ENCODE measurements at regions not wholly inside any gene's neighbourhood (a gene's known extent, or its start where the extent isn't known, plus 50 kb on each side); places are given as distances from the start of the nearest gene placed in this dataset.
"Not testable (repeated sequence)": the region's sequence is repeated elsewhere in the genome, so short reads cannot be mapped to it uniquely, and the experiment has no call there.

- Histone ChIP-seq H3K4me3 (no peak overlapping the region), H3K27ac (peak overlapping the region in 3 of 4 donors; percentile 44 to 65 (median 60)), H3K36me3 (no peaks in the 10 kb centered on the region), H3K9me3 (no peaks in the 10 kb centered on the region), H3K4me1 (peaks cover 0 to 35% (median 26%) of the 10 kb centered on the region in 3 donors), H3K27me3 (peaks cover 16% of the 10 kb centered on the region)
- ATAC-seq = no peak
- no peak for TF ChIP-seq EP300 (IDR thresholded peaks at IDR 0.05)
- peak; percentile 18 for TF ChIP-seq POLR2AphosphoS5 (IDR thresholded peaks at IDR 0.05)
- 0 to 19% methylated on average over 2 to 8 of the region's 11 CpGs for WGBS, 2 donors (ENCODE audit: low coverage in 1 of 2)
Observed at GRCh38 chr1:30083800-30084464, 639.5 kb downstream of the MATN1 start.

- no peak for ATAC-seq
- 66 to 76% methylated on average over 5 to 6 of the region's 6 CpGs for WGBS, 2 donors (ENCODE audit: low coverage in 1 of 2)
- H3K9me3 ChIP-seq = no peaks in the 10 kb centered on the region
- peaks cover 0 to 35% (median 26%) of the 10 kb centered on the region in 3 donors for H3K4me1 ChIP-seq
- TF ChIP-seq EP300 (IDR thresholded peaks at IDR 0.05) = no peak
- no peak for TF ChIP-seq CTCF (IDR thresholded peaks at IDR 0.05)
- TF ChIP-seq POLR2A (IDR thresholded peaks at IDR 0.05) = no peak
- no peak for TF ChIP-seq POLR2AphosphoS5 (IDR thresholded peaks at IDR 0.05)
- no peak overlapping the region for H3K4me3 ChIP-seq
- no peaks in the 10 kb centered on the region for H3K36me3 ChIP-seq
- no peak overlapping the region for H3K27ac ChIP-seq
- peaks cover 13% of the 10 kb centered on the region for H3K27me3 ChIP-seq
Observed at GRCh38 chr1:30081379-30082102, 641.8 kb downstream of the MATN1 start.

- H3K4me1 ChIP-seq, H3K9me3 ChIP-seq, H3K27me3 ChIP-seq, H3K27ac ChIP-seq, ATAC-seq, H3K36me3 ChIP-seq, H3K4me3 ChIP-seq: not testable (repeated sequence)
Observed at GRCh38 chr1:30075916-30076315, 647.5 kb downstream of the MATN1 start.

- peaks cover 0 to 4% (median 0%) of the 10 kb centered on the region in 3 donors for H3K9me3 ChIP-seq
- TF ChIP-seq POLR2A (IDR thresholded peaks at IDR 0.05) (no peak), CTCF (IDR thresholded peaks at IDR 0.05) (no peak), POLR2AphosphoS5 (IDR thresholded peaks at IDR 0.05) (no peak), EP300 (IDR thresholded peaks at IDR 0.05) (no peak)
- H3K27ac ChIP-seq = no peak overlapping the region
- peaks cover 19% of the 10 kb centered on the region for H3K27me3 ChIP-seq
- H3K4me3 ChIP-seq = no peak overlapping the region
- 82 to 83% methylated on average over 2 to 7 of the region's 9 CpGs for WGBS, 2 donors (ENCODE audit: low coverage in 1 of 2)
- no peak for ATAC-seq
- no peaks in the 10 kb centered on the region for H3K4me1 ChIP-seq
- H3K36me3 ChIP-seq = no peaks in the 10 kb centered on the region
Observed at GRCh38 chr1:30068787-30069472, 654.5 kb downstream of the MATN1 start.

- no peak for ATAC-seq
- Histone ChIP-seq H3K27ac (no peak overlapping the region), H3K27me3 (peaks cover 19% of the 10 kb centered on the region), H3K4me3 (no peak overlapping the region), H3K4me1 (no peaks in the 10 kb centered on the region), H3K36me3 (no peaks in the 10 kb centered on the region), H3K9me3 (peaks cover 0 to 4% (median 0%) of the 10 kb centered on the region in 3 donors)
- WGBS, 2 donors (ENCODE audit: low coverage in 1 of 2) = 20% methylated on average over 1 of the region's 2 CpGs; no CpG with 5 or more reads in 1 of the 2 donors
- TF ChIP-seq EP300 (IDR thresholded peaks at IDR 0.05) = no peak
- no peak for TF ChIP-seq POLR2A (IDR thresholded peaks at IDR 0.05)
- no peak for TF ChIP-seq CTCF (IDR thresholded peaks at IDR 0.05)
- no peak for TF ChIP-seq POLR2AphosphoS5 (IDR thresholded peaks at IDR 0.05)
Observed at GRCh38 chr1:30064547-30064946, 658.8 kb downstream of the MATN1 start.
